22Rv1 (cell line): ENCODE measurements at regions not wholly inside any gene's neighbourhood (a gene's known extent, or its start where the extent isn't known, plus 50 kb on each side); places are given as distances from the start of the nearest gene placed in this dataset.
"Not testable (repeated sequence)": the region's sequence is repeated elsewhere in the genome, so short reads cannot be mapped to it uniquely, and the experiment has no call there.

Source experiments
- CTCF ChIP-seq: fragments of 450-650 bp; IDR thresholded peaks from 2 replicates; pipeline ENCODE4 v1.5.1; 2017; ENCODE audit warnings: mild to moderate bottlenecking
- ZFX ChIP-seq: fragments of 450-650 bp; IDR thresholded peaks from 2 replicates; pipeline ENCODE4 v1.6.1; 2017; ENCODE audit warnings: antibody characterized with exemption, borderline replicate concordance

DNA sequence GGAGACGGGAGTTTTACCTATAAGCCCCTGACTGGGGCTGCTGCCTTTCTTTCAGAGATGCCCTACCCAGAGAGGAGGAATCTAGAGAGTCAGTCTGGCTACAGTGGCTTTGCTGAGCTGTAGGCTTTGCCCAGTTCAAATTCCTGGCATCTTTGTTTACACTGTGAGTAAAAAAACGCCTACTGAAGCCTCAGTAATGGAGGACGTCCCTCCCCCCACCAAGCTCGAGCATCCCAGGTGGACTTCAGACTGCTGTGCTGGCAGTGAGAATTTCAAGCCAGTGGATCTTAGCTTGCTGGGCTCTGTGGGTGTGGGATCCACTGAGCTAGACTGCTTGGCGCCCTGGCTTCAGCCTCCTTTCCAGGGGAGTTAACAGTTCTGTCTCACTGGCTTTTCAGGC is 237.1 kb upstream of the NT5E start:
- TF ChIP-seq CTCF, ZFX: not testable (repeated sequence)
